Neutrophil (primary cell): ENCODE measurements at regions not wholly inside any gene's neighbourhood (a gene's known extent, or its start where the extent isn't known, plus 50 kb on each side); places are given as distances from the start of the nearest gene placed in this dataset.
"Not testable (repeated sequence)": the region's sequence is repeated elsewhere in the genome, so short reads cannot be mapped to it uniquely, and the experiment has no call there.

ENCODE experiments used
- H3K27ac ChIP-seq: fragments of 200-600 bp; sonication (generic); 2 replicates; pipeline ENCODE4 v1.5.1; 2016; ENCODE audit warnings: mild to moderate bottlenecking, moderate library complexity
- H3K27me3 ChIP-seq: fragments of 200-600 bp; sonication (generic); 2 replicates; pipeline ENCODE4 v1.6.0; 2016; ENCODE audit warnings: mild to moderate bottlenecking
- H3K36me3 ChIP-seq: fragments of 200-600 bp; sonication (generic); 2 replicates; pipeline ENCODE4 v1.5.1; 2017
- H3K4me1 ChIP-seq, 2 experiments: fragments of 200-600 bp in 1 of 2; sonication (generic) in 1 of 2; 1 replicate in 1 of 2; 2 replicates in 1 of 2; pipeline versions ENCODE4 v1.5.1 to v1.6.1; 2013 to 2016; ENCODE audit warnings: low read depth in 1 of 2, low read length in 1 of 2, mild to moderate bottlenecking in 1 of 2, moderate library complexity in 1 of 2; ENCODE audit not compliant: control insufficient read depth in 1 of 2, insufficient read depth in 1 of 2
- H3K4me3 ChIP-seq, 2 experiments: fragments of 200-600 bp in 1 of 2; sonication (generic) in 1 of 2; 1 replicate in 1 of 2; 2 replicates in 1 of 2; pipeline ENCODE4 v1.5.1; 2013 to 2016; ENCODE audit warnings: low read depth in 1 of 2, low read length in 1 of 2, mild to moderate bottlenecking in 1 of 2, moderate library complexity in 1 of 2
- H3K9me3 ChIP-seq: fragments of 200-600 bp; sonication (generic); 2 replicates; pipeline ENCODE4 v1.5.1; 2016
- CTCF ChIP-seq: fragments of 200-600 bp; sonication (generic); IDR thresholded peaks from 2 replicates; pipeline ENCODE4 v1.5.1; 2016; ENCODE audit warnings: antibody characterized with exemption

- no peak overlapping the region for H3K27ac ChIP-seq
- H3K9me3 ChIP-seq, result no peaks in the 10 kb centered on the region
- H3K4me1 ChIP-seq, result no peaks in the 10 kb centered on the region
- TF ChIP-seq CTCF, result no peak
- H3K27me3 ChIP-seq, result no peaks in the 10 kb centered on the region
- H3K36me3 ChIP-seq, result no peaks in the 10 kb centered on the region
- H3K4me3 ChIP-seq, result no peak overlapping the region
These were observed 134.1 kb downstream of the GASK1B start for GRCh38 chr4:158038718-158039117.

- Histone ChIP-seq H3K27me3 (no peaks in the 10 kb centered on the region), H3K36me3 (no peaks in the 10 kb centered on the region), H3K4me3 (no peak overlapping the region), H3K27ac (no peak overlapping the region), H3K9me3 (no peaks in the 10 kb centered on the region), H3K4me1 (no peaks in the 10 kb centered on the region)
- no peak for TF ChIP-seq CTCF
These were observed 135.8 kb downstream of the GASK1B start for GRCh38 chr4:158036998-158037397.

- no peak overlapping the region for H3K4me3 ChIP-seq
- no peaks in the 10 kb centered on the region for H3K9me3 ChIP-seq
- H3K27me3 ChIP-seq, result no peaks in the 10 kb centered on the region
- H3K4me1 ChIP-seq, result no peaks in the 10 kb centered on the region
- no peak for TF ChIP-seq CTCF
- no peaks in the 10 kb centered on the region for H3K36me3 ChIP-seq
- H3K27ac ChIP-seq, result no peak overlapping the region
These were observed 137.1 kb downstream of the GASK1B start for GRCh38 chr4:158035662-158036195.

- Histone ChIP-seq H3K27me3 (no peaks in the 10 kb centered on the region), H3K9me3 (no peaks in the 10 kb centered on the region), H3K27ac (no peak overlapping the region), H3K4me3 (no peak overlapping the region), H3K4me1 (no peaks in the 10 kb centered on the region), H3K36me3 (no peaks in the 10 kb centered on the region)
- TF ChIP-seq CTCF, result no peak
These were observed 139.3 kb downstream of the GASK1B start for GRCh38 chr4:158033416-158034120.

GRCh38 chr4:158032733-158033415 is 140.0 kb downstream of the GASK1B start:
- Histone ChIP-seq H3K4me1 (no peaks in the 10 kb centered on the region), H3K4me3 (no peak overlapping the region), H3K27me3 (no peaks in the 10 kb centered on the region), H3K27ac (no peak overlapping the region), H3K9me3 (no peaks in the 10 kb centered on the region), H3K36me3 (no peaks in the 10 kb centered on the region)
- no peak for TF ChIP-seq CTCF

GRCh38 chr4:158028381-158028780 is 144.4 kb downstream of the GASK1B start:
- not testable (repeated sequence) for H3K27me3 ChIP-seq, H3K36me3 ChIP-seq, H3K4me1 ChIP-seq, H3K9me3 ChIP-seq, H3K4me3 ChIP-seq, H3K27ac ChIP-seq
